Keratinocyte (primary cell): ENCODE measurements at regions not wholly inside any gene's neighbourhood (a gene's known extent, or its start where the extent isn't known, plus 50 kb on each side); places are given as distances from the start of the nearest gene placed in this dataset.

Experiments
- CTCF ChIP-seq, 3 experiments: IDR thresholded peaks in 1 of 3; conservative IDR thresholded peaks in 1 of 3; optimal IDR thresholded peaks in 1 of 3; 2 replicates in 2 of 3; 3 replicates in 1 of 3; pipeline versions ENCODE3 to v1.5.1; 2011; ENCODE audit warnings: low read length in 3 of 3, mild to moderate bottlenecking in 3 of 3, moderate library complexity in 2 of 3, control low read depth in 1 of 3, inconsistent platforms in 1 of 3; ENCODE audit not compliant: insufficient read depth in 2 of 3; ENCODE audit errors: extremely low read depth in 1 of 3
- EZH2 ChIP-seq: IDR thresholded peaks from one replicate; pipeline ENCODE4 v1.6.1; 2012; ENCODE audit warnings: inconsistent platforms, mild to moderate bottlenecking, low read length, moderate library complexity

- TF ChIP-seq CTCF (optimal IDR thresholded peaks at IDR 0.05 in 1 of 3, IDR thresholded peaks at IDR 0.05 in 1 of 3, conservative IDR thresholded peaks at IDR 0.05 in 1 of 3; ENCODE audit: extremely low read depth in 1 of 3, insufficient read depth in 2 of 3, low read length in 3 of 3) (no peak), EZH2 (no peak)
Measured at GRCh38 chr3:124097362-124098131, 105.6 kb upstream of the ROPN1 start.
